GM21723 (cell line): ENCODE measurements at regions not wholly inside any gene's neighbourhood (a gene's known extent, or its start where the extent isn't known, plus 50 kb on each side); places are given as distances from the start of the nearest gene placed in this dataset.

Experiments
- ATAC-seq: cut with Tn5 transposase; IDR thresholded peaks from one replicate; pipeline ENCODE4 v1.9.1; 2021; ENCODE audit warnings: mild to moderate bottlenecking, moderate library complexity; ENCODE audit not compliant: unreplicated experiment

DNA sequence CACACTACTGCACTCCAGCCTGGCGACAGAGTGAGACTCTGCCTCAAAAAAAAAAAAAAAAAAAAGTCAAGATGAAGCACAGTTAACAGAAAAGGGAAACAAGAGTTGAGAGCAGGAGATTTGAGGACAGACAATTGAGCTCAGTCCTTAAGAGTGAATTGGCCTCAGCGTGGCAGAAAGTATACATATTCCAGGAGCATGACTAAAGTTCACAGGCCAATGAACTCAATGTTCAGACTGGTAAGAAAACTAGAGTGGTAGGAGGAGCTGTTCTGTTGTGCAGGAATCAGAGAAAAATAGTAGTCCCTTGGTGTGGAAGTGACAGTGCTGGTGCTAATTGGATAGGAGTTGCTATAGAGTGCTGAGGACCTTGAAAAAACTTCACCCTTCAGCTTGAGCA lies 60.0 kb downstream of the NRN1 start:
- no peak for ATAC-seq

DNA sequence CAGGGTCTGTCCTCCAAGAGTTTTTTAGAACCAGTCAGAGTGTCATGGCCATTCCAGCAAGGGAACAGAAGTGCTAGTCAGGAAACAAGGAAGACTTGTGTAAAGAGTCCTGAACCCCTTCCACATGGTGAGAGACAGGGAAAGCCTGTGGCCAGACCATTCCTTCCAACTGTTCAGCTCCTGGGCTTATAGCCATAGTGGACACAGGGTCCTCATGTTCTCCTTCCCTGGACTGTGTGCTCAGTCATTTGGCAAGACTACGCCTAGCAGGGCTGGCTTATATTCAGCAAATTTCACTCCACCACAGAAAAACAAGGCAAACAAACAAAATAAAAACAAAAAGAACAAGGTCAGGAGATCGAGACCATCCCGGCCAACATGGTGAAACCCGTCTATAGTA lies 60.5 kb downstream of the NRN1 start:
- ATAC-seq: no peak

GRCh38 chr6:5943591-5943990 lies 63.1 kb downstream of the NRN1 start:
- no peak for ATAC-seq

GRCh38 chr6:5942591-5942990 lies 64.1 kb downstream of the NRN1 start:
- ATAC-seq: no peak

DNA sequence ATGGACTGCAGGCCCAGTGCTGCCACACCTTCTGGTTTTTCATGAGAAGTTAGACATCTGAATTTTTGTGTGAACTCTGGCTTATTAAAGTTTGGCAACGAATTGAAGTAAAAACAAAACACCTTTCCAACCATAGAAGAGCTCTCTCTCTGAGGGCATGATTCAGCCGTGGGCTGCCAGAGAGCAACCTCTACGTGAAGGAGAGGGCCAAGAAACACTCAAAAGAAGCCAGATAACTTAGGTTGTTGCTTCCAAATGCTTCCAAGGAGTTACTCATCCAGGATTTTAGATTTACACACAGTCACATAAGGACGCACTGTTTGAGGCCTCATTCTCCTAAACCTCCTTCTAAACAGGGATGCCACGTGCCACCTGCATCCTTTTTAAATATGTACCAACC lies 65.5 kb downstream of the NRN1 start:
- no peak for ATAC-seq

DNA sequence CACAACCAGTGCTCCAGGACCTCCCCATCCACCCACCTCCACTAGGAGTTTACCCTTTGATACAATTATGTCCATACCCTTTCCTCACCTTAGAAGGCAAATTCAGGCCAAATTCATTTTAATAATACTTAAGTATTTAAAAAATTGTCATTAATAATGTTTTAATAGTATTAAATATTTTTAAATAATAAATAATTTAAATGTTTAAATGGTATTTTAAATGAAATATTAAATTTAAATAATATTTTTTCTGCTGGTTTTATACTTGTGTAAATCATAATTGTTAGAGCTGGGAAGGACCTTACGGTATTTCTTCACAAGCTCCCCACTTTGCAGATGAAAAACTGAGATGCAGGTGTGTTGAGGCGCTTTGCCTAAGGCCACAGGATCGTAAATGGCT lies 67.8 kb downstream of the NRN1 start:
- no peak for ATAC-seq

GRCh38 chr6:5937936-5938706 lies 68.6 kb downstream of the NRN1 start:
- ATAC-seq: no peak

DNA sequence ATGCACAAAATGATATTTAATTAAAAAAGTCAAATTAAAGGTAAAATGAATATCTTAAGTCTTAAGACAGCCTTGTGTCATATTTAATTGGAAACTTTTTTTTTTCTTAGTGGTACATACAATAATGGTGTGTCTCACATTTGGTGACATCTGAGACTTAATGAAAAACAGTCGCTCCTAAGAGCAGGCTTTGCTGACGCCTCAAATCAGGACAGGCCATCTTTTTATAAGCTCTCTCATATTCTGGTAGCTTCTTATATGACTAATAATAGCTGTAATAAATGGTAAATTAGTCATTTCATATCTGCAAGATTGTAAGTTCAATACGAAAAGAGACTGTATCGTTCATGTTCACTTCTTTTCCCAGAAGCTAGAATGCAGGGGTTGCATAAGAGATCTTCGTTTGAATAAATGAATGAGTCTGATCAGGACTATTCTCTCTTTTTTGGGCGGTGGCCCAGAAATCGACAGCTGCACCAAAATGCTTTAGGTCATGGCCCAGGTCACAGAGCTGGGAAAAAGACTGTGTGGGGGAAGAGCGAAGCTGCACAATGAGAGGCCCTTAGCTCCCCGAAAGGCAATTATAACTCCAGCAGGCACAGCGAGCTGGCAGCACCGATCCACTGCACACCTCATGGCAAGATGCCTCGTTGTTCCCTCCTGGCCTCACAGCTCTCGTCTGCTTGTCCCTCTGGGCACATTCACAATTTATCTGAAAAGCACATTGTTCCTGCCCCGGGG lies 69.4 kb downstream of the NRN1 start:
- no peak for ATAC-seq

DNA sequence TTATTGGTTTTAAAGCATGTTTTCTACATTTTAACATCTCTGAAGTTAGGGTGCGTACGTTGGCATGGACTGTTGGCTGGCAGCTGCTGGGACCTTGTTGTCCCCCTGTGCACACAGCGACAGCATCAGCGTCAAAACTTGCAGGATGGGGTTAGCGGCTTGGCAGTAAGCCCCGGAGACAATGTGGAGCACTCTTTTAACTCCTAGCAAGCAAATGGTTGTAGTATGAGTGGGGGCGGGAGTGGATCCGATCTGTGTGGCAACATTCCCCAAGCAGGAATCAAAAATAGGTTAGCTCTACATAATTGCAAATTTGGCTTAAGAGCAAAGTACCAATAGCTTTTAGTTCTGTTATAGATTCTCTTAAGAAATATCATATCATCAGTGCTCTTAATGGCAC lies 70.1 kb downstream of the NRN1 start:
- no peak for ATAC-seq

DNA sequence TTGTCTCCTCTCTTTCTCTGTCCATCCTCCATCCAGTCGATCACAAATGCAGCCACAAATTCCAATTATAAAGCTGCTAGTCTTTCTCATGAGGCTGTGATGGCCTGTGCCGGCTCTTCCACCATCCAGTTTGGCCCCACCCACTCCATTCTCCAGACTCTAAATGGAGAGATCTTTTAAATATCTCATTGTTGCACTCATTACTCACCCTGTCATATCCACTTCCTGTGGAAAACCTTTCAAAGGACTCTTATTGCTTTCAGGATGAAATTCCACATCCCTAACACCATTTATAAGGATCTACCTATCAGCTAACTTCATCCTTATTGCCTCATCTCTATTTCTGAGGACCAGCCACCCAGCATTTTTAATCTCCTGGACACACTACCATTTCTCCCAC lies 70.6 kb downstream of the NRN1 start:
- no peak for ATAC-seq

- no peak for ATAC-seq
Measured at GRCh38 chr6:5930968-5931367, 75.8 kb downstream of the NRN1 start.

DNA sequence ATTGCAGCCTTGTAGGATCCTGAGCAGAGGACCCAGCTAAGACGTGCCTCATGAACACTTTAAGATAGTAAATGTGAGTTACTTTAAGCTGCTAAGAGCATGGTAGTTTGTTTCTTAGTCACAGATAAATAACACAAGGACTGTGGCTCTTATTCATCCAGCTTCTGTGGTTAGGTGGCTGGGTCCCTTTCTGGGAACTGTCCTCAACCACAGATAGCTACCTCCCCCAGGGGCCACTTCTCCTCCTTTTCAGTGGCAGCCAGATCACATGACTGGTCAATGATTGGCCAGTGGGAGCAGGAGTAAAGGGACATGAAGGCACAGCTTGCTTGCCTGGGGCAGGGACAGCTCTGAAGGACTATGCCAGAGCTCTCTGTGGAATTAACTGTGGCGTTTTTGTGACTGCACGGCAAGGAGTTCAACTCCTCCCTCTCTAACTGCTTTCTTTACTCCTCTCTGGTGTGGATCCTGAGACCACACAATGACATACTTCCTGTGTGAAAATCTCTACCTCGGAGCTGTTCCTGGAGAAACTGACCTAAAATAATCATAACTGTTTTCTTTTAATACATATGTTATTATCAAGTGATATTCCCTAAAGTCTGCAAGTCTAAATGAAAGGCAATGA lies 76.5 kb downstream of the NRN1 start:
- no peak for ATAC-seq

GRCh38 chr6:5923840-5924239 lies 82.9 kb downstream of the NRN1 start:
- ATAC-seq: no peak

DNA sequence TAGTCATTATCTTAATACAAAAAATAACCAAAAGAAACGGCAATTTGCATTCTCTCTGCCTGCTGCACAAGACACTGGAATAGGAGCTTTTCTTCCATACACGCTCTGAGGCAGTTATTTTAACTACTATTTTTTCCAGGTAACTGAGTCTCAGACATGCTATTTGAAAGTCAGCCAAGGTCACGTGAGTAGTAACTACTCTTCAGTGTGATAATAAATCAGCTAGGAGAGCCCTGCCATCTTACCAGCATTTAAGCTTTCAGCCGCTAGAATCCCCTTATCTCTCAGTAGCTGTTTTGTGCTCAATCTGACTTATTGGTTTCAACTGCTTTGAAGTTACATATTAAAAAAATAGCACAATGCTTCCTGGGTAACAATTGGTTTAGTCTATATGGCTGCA lies 84.5 kb downstream of the NRN1 start:
- ATAC-seq: no peak

DNA sequence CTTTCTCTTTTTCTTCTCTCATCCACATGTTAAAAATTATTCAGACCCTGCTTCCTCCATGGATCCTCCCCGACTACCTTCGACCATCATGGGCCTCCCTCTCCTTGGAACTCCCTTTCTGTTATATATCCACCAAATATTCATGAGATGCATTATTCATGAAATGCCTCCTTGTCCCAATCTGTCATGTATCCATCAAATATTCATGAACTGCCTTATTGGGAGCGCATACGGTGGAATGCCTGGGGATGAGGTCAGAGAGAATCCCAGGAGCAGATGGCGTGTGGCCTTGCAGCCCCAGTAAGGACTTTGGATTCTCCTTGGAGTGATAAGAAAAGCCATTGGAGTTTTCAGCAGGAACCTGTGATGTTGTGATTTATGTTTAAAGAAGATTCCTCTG lies 97.0 kb downstream of the NRN1 start:
- ATAC-seq: no peak

DNA sequence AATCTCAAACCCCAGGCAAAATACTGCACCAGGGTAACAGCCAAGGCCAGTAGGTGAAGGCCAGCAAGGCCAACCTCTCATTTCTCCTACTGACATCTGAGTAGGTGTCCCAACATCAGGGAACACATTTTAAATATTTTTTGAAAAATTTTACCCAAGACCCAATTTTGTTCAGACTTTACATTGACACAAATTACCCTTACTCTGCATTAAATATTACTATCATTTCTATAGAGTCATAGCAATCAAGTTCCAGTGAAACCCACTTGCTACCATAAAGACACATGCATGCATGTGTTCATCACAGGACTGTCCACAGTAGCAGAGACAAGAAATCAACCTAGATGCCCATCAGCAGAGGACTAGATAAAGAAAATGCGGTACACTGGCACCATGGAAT lies 99.9 kb downstream of the NRN1 start:
- ATAC-seq: no peak

GRCh38 chr6:5906340-5906670 lies 100.4 kb downstream of the NRN1 start:
- no peak for ATAC-seq

DNA sequence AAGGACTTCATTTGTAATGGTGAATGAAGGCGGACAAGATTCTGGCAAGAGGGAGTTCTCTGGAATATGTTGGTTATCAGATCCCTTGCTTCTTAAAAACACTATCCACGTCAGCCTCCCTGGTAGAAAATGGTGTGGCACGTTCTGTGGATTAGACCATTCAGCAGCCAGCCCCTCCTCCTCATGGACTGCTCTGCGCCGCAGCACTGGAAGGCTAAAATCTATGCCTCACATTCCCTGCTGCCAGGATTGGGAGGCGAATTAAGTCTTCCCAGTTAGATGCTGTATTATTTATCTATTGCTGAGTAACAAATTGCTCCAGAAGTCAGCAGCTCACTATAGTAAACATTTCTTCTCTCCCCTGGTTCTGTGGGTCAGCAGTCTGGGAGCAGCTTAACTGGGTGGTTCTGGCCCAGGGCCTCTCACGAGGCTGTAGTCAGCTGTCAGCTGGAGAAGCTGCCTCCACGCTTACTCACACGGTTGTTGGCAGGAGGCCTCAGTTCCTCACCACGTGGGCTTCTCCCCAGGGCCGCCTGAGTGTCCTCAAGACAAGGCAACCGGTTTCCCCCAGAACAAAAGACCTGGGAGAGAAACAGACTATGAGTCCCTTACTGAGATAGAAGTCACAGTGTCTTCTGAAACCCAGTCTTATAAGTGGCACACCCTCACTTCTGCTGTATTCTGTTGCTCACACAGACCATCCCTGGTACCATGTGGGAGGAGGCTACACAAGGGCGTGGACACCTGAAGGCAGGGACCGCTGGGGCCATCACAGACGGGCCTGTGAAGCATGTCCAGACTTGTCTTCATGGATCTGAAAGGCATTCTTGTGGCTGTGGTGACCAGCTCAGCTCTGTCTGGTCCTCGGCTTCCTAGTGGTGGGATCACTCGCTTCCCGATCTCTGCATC lies 101.0 kb downstream of the NRN1 start:
- no peak for ATAC-seq

GRCh38 chr6:5904532-5904931 lies 102.2 kb downstream of the NRN1 start:
- ATAC-seq: no peak

GRCh38 chr6:5899216-5900045 lies 107.3 kb downstream of the NRN1 start:
- ATAC-seq: no peak
